Aorta (tissue), 5 donors: ENCODE measurements at regions not wholly inside any gene's neighbourhood (a gene's known extent, or its start where the extent isn't known, plus 50 kb on each side); places are given as distances from the start of the nearest gene placed in this dataset.

Source experiments
- ATAC-seq: fragments of 200-7000 bp; cut with Tn5 transposase; one replicate; pipeline ENCODE4 v1.9.1; 2022; ENCODE audit warnings: moderate library complexity; ENCODE audit not compliant: low FRiP score
- DNase-seq, 2 donors: peaks; one replicate each; pipeline ENCODE4 v3.0.0-alpha.2; 2020
- H3K27ac ChIP-seq, 2 donors: one replicate each; pipeline ENCODE4 v1.5.1; 2013; ENCODE audit warnings: low read length in 2 of 2, mild to moderate bottlenecking in 2 of 2, moderate library complexity in 2 of 2, control low read depth in 1 of 2, inconsistent platforms in 1 of 2, low read depth in 1 of 2
- H3K27me3 ChIP-seq, 2 donors: one replicate each; pipeline ENCODE4 v1.6.1; 2013; ENCODE audit warnings: control low read depth in 1 of 2, low read length in 1 of 2, mild to moderate bottlenecking in 1 of 2, moderate library complexity in 1 of 2; ENCODE audit not compliant: insufficient read depth in 2 of 2, control insufficient read depth in 1 of 2
- H3K36me3 ChIP-seq, 2 donors: one replicate each; pipeline ENCODE4 v1.6.1; 2013; ENCODE audit warnings: control low read depth in 1 of 2, low read length in 1 of 2, mild to moderate bottlenecking in 1 of 2; ENCODE audit not compliant: insufficient read depth in 2 of 2, control insufficient read depth in 1 of 2
- H3K4me1 ChIP-seq, 2 donors: one replicate each; pipeline ENCODE4 v1.6.1; 2013; ENCODE audit warnings: low read length in 2 of 2, control low read depth in 1 of 2, mild to moderate bottlenecking in 1 of 2, moderate library complexity in 1 of 2; ENCODE audit not compliant: insufficient read depth in 2 of 2, control insufficient read depth in 1 of 2
- H3K4me3 ChIP-seq, 2 donors: one replicate each; pipeline ENCODE4 v1.5.1; 2013; ENCODE audit warnings: low read length in 2 of 2, control low read depth in 1 of 2, mild to moderate bottlenecking in 1 of 2
- H3K9me3 ChIP-seq: one replicate; pipeline ENCODE4 v1.6.1; 2013; ENCODE audit warnings: mild to moderate bottlenecking, low read length; ENCODE audit not compliant: control insufficient read depth
- WGBS, 2 donors: extraction: QIAGEN DNeasy Blood & Tissue Kit; methylation state at CpG; one replicate each; pipeline ENCODE4 v1.1.7; 2013; 5-methylcytosine and 5-hydroxymethylcytosine counted together
- intact Hi-C, 2 donors: fragments of 100-400 bp; cut with DNase I; formaldehyde crosslinking; loops; one replicate each; pipeline versions ENCODE4 v1.14.2 to v1.15.0; 2022
- microRNA-seq, 2 donors: library from miRNA; unstranded; fragments of <30 nt; microRNA quantifications; one replicate each; pipeline ENCODE4 v1.2.0, GENCODE V29; 2020
- donor health status: healthy with polysubstance abuse.
- donor health status: Bipolar disorder and iron deficiency.
- donor health status: DM: no; HTN: no; CAD: no.
- donor health status: DM: no; HTN: no; CAD: no.
- donor health status: DM: yes; HTN: yes; CAD: no.

DNA sequence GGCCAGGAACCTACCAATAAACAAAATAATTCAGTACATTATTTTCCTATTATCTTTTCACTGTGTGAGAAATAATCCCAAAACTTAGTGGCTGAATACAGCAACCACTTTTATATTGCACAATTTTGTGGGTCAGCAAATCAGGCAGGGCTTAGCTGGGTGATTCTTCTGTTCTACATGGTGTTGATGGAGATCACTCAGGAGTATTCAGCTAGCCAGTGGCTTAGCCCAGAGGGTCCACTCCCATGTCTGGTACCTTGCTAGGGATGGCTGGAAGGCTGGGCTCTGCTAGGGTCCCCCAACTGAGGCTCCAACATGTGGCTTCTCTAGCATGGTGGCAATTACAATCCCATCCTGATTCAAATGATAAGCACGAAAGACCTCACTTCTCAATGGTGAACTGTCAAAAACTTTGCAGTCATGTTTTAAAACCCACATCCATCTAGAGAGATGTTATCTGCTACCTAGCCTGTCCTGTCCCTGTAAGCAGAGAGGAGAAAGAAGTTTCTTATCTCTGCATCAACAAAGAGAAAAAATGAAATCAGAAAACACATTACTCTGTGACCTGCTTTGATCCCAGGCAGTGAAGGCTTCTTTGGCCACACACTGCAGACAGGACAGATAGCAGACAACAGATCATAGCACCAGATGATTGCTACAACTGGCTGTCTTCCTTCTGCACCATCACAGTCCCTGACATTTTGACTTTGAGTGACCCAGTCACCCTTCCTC, 51.0 kb upstream of the MYL2 start:
- WGBS, 2 donors, result 84 to 85% methylated on average over 1 of the region's 1 CpG
- DNase-seq (no peak), ATAC-seq (no peak)
- Histone ChIP-seq H3K36me3 (no peaks in the 10 kb centered on the region), H3K27me3 (no peaks in the 10 kb centered on the region), H3K4me1 (no peaks in the 10 kb centered on the region), H3K27ac (no peak overlapping the region), H3K4me3 (no peak overlapping the region), H3K9me3 (peaks cover 2% of the 10 kb centered on the region)
- intact Hi-C loops, result no loop called here

Small RNA genes lying in the stretch of these regions (microRNA-seq; reads per million reads assigned to microRNA genes)
- gene MIR6760, result 0 reads per million in 2 donors
